HG02943 (cell line): ENCODE measurements at regions not wholly inside any gene's neighbourhood (a gene's known extent, or its start where the extent isn't known, plus 50 kb on each side); places are given as distances from the start of the nearest gene placed in this dataset.
"Not testable (repeated sequence)": the region's sequence is repeated elsewhere in the genome, so short reads cannot be mapped to it uniquely, and the experiment has no call there.

Source experiments
- ATAC-seq: cut with Tn5 transposase; IDR thresholded peaks from one replicate; pipeline ENCODE4 v1.9.1; 2021; ENCODE audit warnings: mild to moderate bottlenecking, low read depth, moderate library complexity; ENCODE audit not compliant: unreplicated experiment

- ATAC-seq, result no peak
Measured at GRCh38 chr6:131488780-131489179, 84.2 kb upstream of the ARG1 start.

- ATAC-seq, result no peak
Measured at GRCh38 chr6:131490441-131490840, 82.6 kb upstream of the ARG1 start.

- ATAC-seq, result no peak
Measured at GRCh38 chr6:131492932-131493573, 80.0 kb upstream of the ARG1 start.

GRCh38 chr6:131504387-131504786 is 68.6 kb upstream of the ARG1 start:
- ATAC-seq, result not testable (repeated sequence)

- peak; percentile 95 for ATAC-seq
Measured at GRCh38 chr6:131510094-131510493, 62.9 kb upstream of the ARG1 start.

- no peak for ATAC-seq
Measured at GRCh38 chr6:131510591-131510990, 62.4 kb upstream of the ARG1 start.

- peak; percentile 88 for ATAC-seq
Measured at GRCh38 chr6:131519670-131520436, 53.2 kb upstream of the ARG1 start.
